ENCODE measurements at regions not wholly inside any gene's neighbourhood (a gene's known extent, or its start where the extent isn't known, plus 50 kb on each side); places are given as distances from the start of the nearest gene placed in this dataset.

DNA sequence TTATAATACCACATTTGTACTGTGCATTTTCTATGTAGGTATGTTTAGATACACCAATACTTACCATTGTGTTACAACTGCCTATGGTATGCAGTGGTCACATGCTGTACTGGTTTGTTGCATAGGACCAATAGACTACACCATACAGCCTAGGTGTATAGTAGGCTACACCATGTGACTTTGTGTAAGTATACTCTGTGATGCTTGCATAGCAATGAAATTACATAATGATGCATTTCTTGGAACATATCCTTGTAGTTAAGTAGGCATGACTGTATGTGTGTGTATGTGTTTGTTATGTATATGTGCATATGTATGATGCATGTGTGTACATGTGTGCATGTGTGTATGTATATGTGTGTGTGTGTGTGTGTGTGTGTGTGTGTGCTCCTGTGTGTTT is 157.6 kb downstream of the TDRD15 start:
- H3K9me3 Mint-ChIP-seq: no peaks in the 10 kb centered on the region
- DNase-seq (ENCODE audit: low read depth, low spot score): no peak
- TF ChIP-seq, protein P1, sequence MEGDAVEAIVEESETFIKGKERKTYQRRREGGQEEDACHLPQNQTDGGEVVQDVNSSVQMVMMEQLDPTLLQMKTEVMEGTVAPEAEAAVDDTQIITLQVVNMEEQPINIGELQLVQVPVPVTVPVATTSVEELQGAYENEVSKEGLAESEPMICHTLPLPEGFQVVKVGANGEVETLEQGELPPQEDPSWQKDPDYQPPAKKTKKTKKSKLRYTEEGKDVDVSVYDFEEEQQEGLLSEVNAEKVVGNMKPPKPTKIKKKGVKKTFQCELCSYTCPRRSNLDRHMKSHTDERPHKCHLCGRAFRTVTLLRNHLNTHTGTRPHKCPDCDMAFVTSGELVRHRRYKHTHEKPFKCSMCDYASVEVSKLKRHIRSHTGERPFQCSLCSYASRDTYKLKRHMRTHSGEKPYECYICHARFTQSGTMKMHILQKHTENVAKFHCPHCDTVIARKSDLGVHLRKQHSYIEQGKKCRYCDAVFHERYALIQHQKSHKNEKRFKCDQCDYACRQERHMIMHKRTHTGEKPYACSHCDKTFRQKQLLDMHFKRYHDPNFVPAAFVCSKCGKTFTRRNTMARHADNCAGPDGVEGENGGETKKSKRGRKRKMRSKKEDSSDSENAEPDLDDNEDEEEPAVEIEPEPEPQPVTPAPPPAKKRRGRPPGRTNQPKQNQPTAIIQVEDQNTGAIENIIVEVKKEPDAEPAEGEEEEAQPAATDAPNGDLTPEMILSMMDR (conservative IDR thresholded peaks at IDR 0.05): no peak
- H3K27ac Mint-ChIP-seq (ENCODE audit: unreplicated experiment): peak overlapping the region; percentile 4
- H3K4me3 Mint-ChIP-seq: no peak overlapping the region
- H3K36me3 Mint-ChIP-seq (ENCODE audit: low read depth): no peaks in the 10 kb centered on the region
- H3K27me3 Mint-ChIP-seq (ENCODE audit: low read depth): no peaks in the 10 kb centered on the region
- peaks cover 44% of the 10 kb centered on the region for H3K4me1 Mint-ChIP-seq

DNA sequence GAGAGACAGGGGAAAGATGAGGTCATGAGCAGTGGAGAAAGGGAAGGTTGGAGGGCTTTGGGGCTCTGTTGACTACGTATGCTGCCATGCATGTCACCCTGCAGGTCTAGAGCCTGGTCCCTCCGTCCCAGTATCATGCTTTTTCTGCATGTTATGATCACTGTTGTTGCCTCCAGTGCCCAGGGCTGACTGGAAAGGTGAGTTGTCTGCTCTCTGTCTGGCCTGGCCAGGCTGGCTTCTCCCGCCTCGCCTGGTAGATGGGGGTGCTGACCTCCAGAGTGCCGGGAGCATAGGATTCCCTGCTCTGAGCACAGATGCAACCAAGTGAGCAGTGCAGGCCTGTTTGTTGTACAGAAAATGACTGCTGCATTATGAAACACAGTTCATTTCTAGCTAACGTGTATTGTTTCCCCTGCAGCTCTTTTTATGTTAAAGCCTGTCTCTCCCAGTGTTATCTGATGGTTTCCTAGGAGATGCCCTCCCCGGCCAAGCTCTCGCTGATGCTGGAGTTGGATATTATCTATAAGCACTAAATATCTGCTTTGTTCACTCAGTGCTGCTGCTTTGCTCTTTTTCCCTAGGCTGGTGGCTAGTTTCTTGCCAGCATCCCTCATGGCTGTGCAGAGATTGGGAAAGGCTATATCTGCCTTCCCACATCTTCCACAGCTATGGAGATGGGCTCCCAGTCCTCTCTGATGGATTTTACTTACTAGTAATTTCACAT is 158.2 kb downstream of the TDRD15 start:
- Mint-ChIP-seq H3K9me3 (no peaks in the 10 kb centered on the region), H3K27me3 (ENCODE audit: low read depth) (no peaks in the 10 kb centered on the region), H3K4me1 (peaks cover 44% of the 10 kb centered on the region), H3K27ac (ENCODE audit: unreplicated experiment) (peak overlapping the region; percentile 4), H3K4me3 (no peak overlapping the region), H3K36me3 (ENCODE audit: low read depth) (no peaks in the 10 kb centered on the region)
- no peak for DNase-seq (ENCODE audit: low read depth, low spot score)
- TF ChIP-seq, protein P1 (conservative IDR thresholded peaks at IDR 0.05): no peak

DNA sequence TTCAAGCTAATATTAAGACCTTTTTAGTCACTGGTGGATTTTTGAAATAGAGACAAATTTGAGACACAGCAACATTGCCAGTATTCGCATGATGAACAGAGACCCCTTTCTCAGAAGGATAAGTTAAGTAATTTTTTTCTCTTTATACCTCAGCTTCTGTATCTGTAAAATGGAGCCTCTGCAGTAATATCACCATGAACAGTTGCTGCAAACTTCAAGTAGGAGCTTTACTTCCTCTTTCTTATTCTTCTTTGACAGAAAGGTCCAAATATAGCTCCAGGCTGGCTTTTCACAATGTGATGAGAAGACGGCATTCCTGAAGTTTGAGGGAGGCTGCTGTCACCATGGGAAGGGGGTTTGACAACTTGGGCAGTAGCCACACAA is 158.7 kb downstream of the TDRD15 start:
- Mint-ChIP-seq H3K4me1 (peaks cover 44% of the 10 kb centered on the region), H3K27ac (ENCODE audit: unreplicated experiment) (no peak overlapping the region), H3K36me3 (ENCODE audit: low read depth) (no peaks in the 10 kb centered on the region), H3K27me3 (ENCODE audit: low read depth) (no peaks in the 10 kb centered on the region), H3K4me3 (no peak overlapping the region), H3K9me3 (no peaks in the 10 kb centered on the region)
- DNase-seq (ENCODE audit: low read depth, low spot score): no peak
- TF ChIP-seq, protein P1 (conservative IDR thresholded peaks at IDR 0.05): no peak

DNA sequence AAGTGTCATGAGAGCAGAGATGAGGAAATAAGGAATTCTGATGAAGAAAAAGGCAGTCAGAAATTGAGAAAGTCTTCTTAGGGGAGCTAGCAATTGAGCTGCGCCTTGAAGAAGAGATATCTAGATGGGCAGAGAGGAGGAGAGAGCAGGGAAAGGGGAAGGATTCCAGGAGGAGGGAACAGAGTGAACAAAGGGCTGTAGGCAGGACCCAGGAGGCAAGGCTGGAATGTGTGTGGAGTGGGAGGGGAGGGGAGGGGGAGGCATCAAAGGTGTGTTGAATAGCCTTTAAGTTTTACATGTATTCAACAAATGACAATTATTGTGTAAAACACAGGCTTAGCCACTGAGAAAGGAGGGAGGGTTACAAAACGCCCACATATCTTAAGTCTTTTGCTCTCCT is 164.5 kb downstream of the TDRD15 start:
- Mint-ChIP-seq H3K4me1 (peaks cover 21% of the 10 kb centered on the region), H3K9me3 (no peaks in the 10 kb centered on the region), H3K27ac (ENCODE audit: unreplicated experiment) (no peak overlapping the region), H3K27me3 (ENCODE audit: low read depth) (no peaks in the 10 kb centered on the region), H3K36me3 (ENCODE audit: low read depth) (no peaks in the 10 kb centered on the region), H3K4me3 (no peak overlapping the region)
- DNase-seq (ENCODE audit: low read depth, low spot score): no peak
- TF ChIP-seq, protein P1 (conservative IDR thresholded peaks at IDR 0.05): no peak

DNA sequence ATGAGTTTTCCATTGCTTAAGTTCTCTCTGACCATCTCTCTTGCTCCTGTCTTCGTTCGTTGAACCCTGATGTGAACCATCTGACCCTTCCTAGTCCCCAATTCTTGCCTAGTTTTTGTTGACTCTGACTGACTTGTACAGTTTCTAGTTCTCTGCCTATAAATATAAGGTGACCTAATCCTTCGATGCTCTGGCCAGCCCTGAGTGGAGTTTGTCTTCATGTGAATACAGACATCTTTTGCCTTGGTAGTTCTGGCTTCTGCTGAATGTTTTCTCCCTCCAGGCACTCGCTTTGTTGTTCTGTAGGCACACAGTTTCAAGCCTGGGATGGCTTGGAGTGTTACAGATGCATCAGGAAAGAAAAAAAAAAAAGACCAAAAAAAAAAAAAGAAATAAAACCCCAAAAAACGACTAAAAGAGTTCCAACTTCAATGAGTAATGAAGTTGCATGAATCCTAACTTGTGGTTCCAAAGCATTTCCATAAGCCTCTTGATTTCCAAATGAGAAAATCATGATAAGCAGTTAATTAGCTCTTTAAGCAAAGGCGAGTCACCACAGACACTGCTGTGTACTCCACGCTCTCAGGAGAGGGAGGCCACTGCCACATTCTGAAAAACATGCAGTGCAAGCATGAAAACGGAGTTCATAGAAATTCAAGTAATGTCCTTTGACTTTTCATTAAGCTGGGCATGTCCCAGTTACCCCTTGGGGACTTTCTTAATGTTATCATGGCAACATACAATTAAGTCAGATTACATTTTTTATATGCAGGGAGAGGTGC is 165.2 kb downstream of the TDRD15 start:
- Mint-ChIP-seq H3K36me3 (ENCODE audit: low read depth) (no peaks in the 10 kb centered on the region), H3K4me3 (no peak overlapping the region), H3K9me3 (no peaks in the 10 kb centered on the region), H3K4me1 (peaks cover 20% of the 10 kb centered on the region), H3K27ac (ENCODE audit: unreplicated experiment) (no peak overlapping the region), H3K27me3 (ENCODE audit: low read depth) (no peaks in the 10 kb centered on the region)
- TF ChIP-seq, protein P1 (conservative IDR thresholded peaks at IDR 0.05): no peak
- no peak for DNase-seq (ENCODE audit: low read depth, low spot score)

Measured in neural crest cell (in vitro differentiated cells).